Loucy (cell line): ENCODE measurements at regions not wholly inside any gene's neighbourhood (a gene's known extent, or its start where the extent isn't known, plus 50 kb on each side); places are given as distances from the start of the nearest gene placed in this dataset.

ENCODE experiments used
- H2AFZ ChIP-seq: fragments of 200-600 bp; sonication (generic); 2 replicates; pipeline ENCODE4 v1.6.0; 2016; ENCODE audit warnings: antibody characterized with exemption, mild to moderate bottlenecking, low read length, moderate library complexity
- H3F3A ChIP-seq: fragments of 200-600 bp; 2 replicates; pipeline ENCODE4 v1.6.0; 2016; ENCODE audit warnings: antibody characterized with exemption, low read depth, mild to moderate bottlenecking
- H3K27me3 ChIP-seq: fragments of 200-600 bp; sonication (generic); 2 replicates; pipeline ENCODE4 v1.6.1; 2014; ENCODE audit warnings: low read length, mild to moderate bottlenecking; ENCODE audit not compliant: insufficient read depth, poor library complexity, severe bottlenecking
- H3K36me3 ChIP-seq: fragments of 200-600 bp; sonication (generic); 2 replicates; pipeline ENCODE4 v1.6.1; 2016; ENCODE audit warnings: low read length; ENCODE audit not compliant: insufficient read depth
- H3K4me1 ChIP-seq: fragments of 200-600 bp; sonication (generic); 2 replicates; pipeline ENCODE4 v1.5.1; 2014; ENCODE audit warnings: low read length, mild to moderate bottlenecking; ENCODE audit not compliant: insufficient read depth, poor library complexity, severe bottlenecking
- H3K4me2 ChIP-seq: fragments of 200-600 bp; sonication (generic); 2 replicates; pipeline ENCODE4 v1.6.0; 2014; ENCODE audit warnings: antibody characterized with exemption, low read length, low read depth, mild to moderate bottlenecking; ENCODE audit not compliant: poor library complexity, severe bottlenecking
- H3K4me3 ChIP-seq: fragments of 200-600 bp; sonication (generic); 2 replicates; pipeline ENCODE4 v1.5.1; 2014; ENCODE audit warnings: low read length, mild to moderate bottlenecking, mixed read lengths; ENCODE audit not compliant: poor library complexity, severe bottlenecking
- H3K79me2 ChIP-seq: fragments of 200-600 bp; sonication (generic); 2 replicates; pipeline ENCODE4 v1.6.1; 2014; ENCODE audit warnings: low read length; ENCODE audit not compliant: insufficient read depth
- H3K9ac ChIP-seq: fragments of 200-600 bp; sonication (generic); 2 replicates; pipeline ENCODE4 v1.6.0; 2014; ENCODE audit warnings: mild to moderate bottlenecking, low read depth, low read length, moderate library complexity; ENCODE audit not compliant: poor library complexity, severe bottlenecking
- H3K9me2 ChIP-seq: fragments of 200-600 bp; sonication (generic); replicated peaks from 2 replicates; pipeline ENCODE4 v1.6.1; 2016; ENCODE audit warnings: low read depth, low read length, mixed read lengths
- H3K9me3 ChIP-seq: fragments of 200-600 bp; sonication (generic); 2 replicates; pipeline ENCODE4 v1.6.1; 2014; ENCODE audit warnings: mild to moderate bottlenecking, antibody characterized with exemption, low read length, low read depth; ENCODE audit not compliant: insufficient read depth
- H4K20me1 ChIP-seq: fragments of 200-600 bp; sonication (generic); 2 replicates; pipeline ENCODE4 v1.6.0; 2014; ENCODE audit warnings: antibody characterized with exemption, low read length, mild to moderate bottlenecking; ENCODE audit not compliant: insufficient read depth, poor library complexity, severe bottlenecking
- EZH2phosphoT487 ChIP-seq: fragments of 200-600 bp; IDR thresholded peaks from 2 replicates; pipeline ENCODE4 v1.6.1; 2018; ENCODE audit warnings: antibody characterized with exemption, mild to moderate bottlenecking, moderate library complexity, borderline replicate concordance
- TF ChIP-seq, protein P1 (sequence below): fragments of 200-600 bp; sonication (generic); conservative IDR thresholded peaks from 2 replicates; pipeline ENCODE4 v1.5.1; 2014; ENCODE audit warnings: mild to moderate bottlenecking, antibody characterized with exemption, low read length

DNA sequence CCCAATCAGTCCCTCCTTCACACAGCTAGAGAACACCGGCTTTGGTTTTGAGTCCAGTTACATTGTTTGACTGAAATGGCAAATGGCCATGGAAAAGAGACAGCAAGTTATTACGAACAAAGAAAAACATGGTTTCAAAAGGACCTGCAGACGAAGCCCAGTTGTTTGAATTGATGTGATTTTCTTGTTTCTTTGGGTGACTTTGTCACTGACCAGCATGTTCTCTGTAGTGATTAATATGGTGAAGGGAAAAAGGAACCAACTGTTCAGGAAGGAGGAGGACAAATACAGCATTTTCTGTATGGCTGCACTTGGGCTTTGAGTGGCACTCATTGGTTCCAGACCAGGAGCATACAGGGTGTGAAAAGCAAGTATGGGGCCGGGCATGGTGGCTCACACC lies 217.4 kb upstream of the TPM1 start:
- H3K4me2 ChIP-seq = no peak overlapping the region
- H3K9me3 ChIP-seq = no peaks in the 10 kb centered on the region

DNA sequence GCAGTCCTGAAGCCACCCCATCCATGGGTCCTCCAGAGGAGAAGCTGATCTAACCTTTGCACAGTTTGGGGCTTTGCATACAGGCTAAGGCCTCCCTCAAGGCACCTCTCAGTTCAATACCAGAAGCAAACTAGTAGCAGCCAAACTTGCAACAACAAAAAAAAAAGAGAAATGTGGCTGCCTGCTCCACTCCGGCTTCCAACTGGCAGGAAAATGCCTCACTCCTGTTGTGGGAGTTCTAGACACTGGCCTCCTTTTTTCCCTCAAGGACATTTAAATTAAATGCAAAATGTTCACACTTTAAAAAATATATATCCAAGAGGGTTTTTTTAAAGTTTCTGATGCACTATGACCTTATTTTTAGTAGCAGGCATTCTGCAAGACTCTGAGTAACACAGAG lies 216.0 kb upstream of the TPM1 start:
- no peak overlapping the region for H3K9ac ChIP-seq
- H2AFZ ChIP-seq = no peak overlapping the region
- H3K4me1 ChIP-seq = no peaks in the 10 kb centered on the region
- H3K79me2 ChIP-seq = no peaks in the 10 kb centered on the region
- H3F3A ChIP-seq = no peaks in the 10 kb centered on the region
- no peaks in the 10 kb centered on the region for H3K36me3 ChIP-seq
- H3K27me3 ChIP-seq = no peaks in the 10 kb centered on the region
- H3K9me3 ChIP-seq = no peaks in the 10 kb centered on the region
- no peak for TF ChIP-seq EZH2phosphoT487
- TF ChIP-seq, protein P1, sequence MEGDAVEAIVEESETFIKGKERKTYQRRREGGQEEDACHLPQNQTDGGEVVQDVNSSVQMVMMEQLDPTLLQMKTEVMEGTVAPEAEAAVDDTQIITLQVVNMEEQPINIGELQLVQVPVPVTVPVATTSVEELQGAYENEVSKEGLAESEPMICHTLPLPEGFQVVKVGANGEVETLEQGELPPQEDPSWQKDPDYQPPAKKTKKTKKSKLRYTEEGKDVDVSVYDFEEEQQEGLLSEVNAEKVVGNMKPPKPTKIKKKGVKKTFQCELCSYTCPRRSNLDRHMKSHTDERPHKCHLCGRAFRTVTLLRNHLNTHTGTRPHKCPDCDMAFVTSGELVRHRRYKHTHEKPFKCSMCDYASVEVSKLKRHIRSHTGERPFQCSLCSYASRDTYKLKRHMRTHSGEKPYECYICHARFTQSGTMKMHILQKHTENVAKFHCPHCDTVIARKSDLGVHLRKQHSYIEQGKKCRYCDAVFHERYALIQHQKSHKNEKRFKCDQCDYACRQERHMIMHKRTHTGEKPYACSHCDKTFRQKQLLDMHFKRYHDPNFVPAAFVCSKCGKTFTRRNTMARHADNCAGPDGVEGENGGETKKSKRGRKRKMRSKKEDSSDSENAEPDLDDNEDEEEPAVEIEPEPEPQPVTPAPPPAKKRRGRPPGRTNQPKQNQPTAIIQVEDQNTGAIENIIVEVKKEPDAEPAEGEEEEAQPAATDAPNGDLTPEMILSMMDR = no peak
- no peak overlapping the region for H3K4me2 ChIP-seq
- H3K9me2 ChIP-seq = no peaks in the 10 kb centered on the region
- no peaks in the 10 kb centered on the region for H4K20me1 ChIP-seq
- H3K4me3 ChIP-seq = no peak overlapping the region

More for the DNA sequence above, 217.4 kb upstream of the TPM1 start:
- no peak overlapping the region for H3K9ac ChIP-seq
- no peaks in the 10 kb centered on the region for H3F3A ChIP-seq
- no peak overlapping the region for H3K4me3 ChIP-seq
- H3K79me2 ChIP-seq = no peaks in the 10 kb centered on the region
- no peaks in the 10 kb centered on the region for H3K9me2 ChIP-seq
- no peaks in the 10 kb centered on the region for H4K20me1 ChIP-seq
- H3K36me3 ChIP-seq = no peaks in the 10 kb centered on the region
- no peaks in the 10 kb centered on the region for H3K4me1 ChIP-seq
- no peak overlapping the region for H2AFZ ChIP-seq
- no peaks in the 10 kb centered on the region for H3K27me3 ChIP-seq
- TF ChIP-seq, protein P1 = no peak
- TF ChIP-seq EZH2phosphoT487 = no peak

DNA sequence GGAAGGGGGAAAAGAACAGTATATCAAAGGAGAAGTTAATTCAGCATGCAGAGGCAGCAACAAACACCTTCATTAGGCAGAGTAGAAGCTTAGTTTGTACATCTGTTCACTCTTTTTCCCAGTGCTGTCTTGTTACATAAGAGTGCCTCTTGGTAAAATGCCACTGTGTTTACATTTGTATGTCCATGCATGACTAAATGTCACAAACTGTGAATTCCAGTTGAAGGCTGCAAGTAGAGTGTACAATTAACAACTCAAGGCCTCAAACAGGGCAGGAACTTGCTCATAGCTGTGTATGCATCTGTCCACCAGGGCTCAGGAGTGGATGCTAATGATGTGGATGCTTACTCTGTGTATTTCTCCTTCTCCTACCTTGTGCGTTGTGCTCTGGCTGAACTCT lies 214.2 kb upstream of the TPM1 start:
- no peaks in the 10 kb centered on the region for H4K20me1 ChIP-seq
- H3K4me2 ChIP-seq = no peak overlapping the region
- H3F3A ChIP-seq = no peaks in the 10 kb centered on the region
- no peak overlapping the region for H3K4me3 ChIP-seq
- no peaks in the 10 kb centered on the region for H3K9me2 ChIP-seq
- H3K9me3 ChIP-seq = no peaks in the 10 kb centered on the region
- no peaks in the 10 kb centered on the region for H3K36me3 ChIP-seq
- H3K9ac ChIP-seq = no peak overlapping the region
- H2AFZ ChIP-seq = no peak overlapping the region
- no peaks in the 10 kb centered on the region for H3K4me1 ChIP-seq
- no peak for TF ChIP-seq EZH2phosphoT487
- TF ChIP-seq, protein P1 = no peak
- no peaks in the 10 kb centered on the region for H3K79me2 ChIP-seq
- no peaks in the 10 kb centered on the region for H3K27me3 ChIP-seq
